ENCODE measurements at regions not wholly inside any gene's neighbourhood (a gene's known extent, or its start where the extent isn't known, plus 50 kb on each side); places are given as distances from the start of the nearest gene placed in this dataset.

GRCh38 chr4:102439812-102440211 lies 61.3 kb upstream of the NFKB1 start:
- Histone ChIP-seq H3K27me3 (replicated peaks in 2 of 5; ENCODE audit: control insufficient read depth in 4 of 5, insufficient read depth in 5 of 5, low read length in 4 of 5) (no peaks in the 10 kb centered on the region), H3K36me3 (ENCODE audit: control insufficient read depth in 4 of 4, insufficient read depth in 4 of 4, low read length in 3 of 4) (no peaks in the 10 kb centered on the region), H3K4me1 (ENCODE audit: control extremely low read depth in 1 of 4, control insufficient read depth in 4 of 4, insufficient read depth in 4 of 4, low read length in 3 of 4) (peaks cover 0 to 12% (median 6%) of the 10 kb centered on the region in 4 experiments), H3K27ac (ENCODE audit: insufficient read depth in 1 of 2, low read depth in 1 of 2, low read length in 2 of 2, poor library complexity in 1 of 2, severe bottlenecking in 2 of 2) (no peak overlapping the region), H3K4me3 (ENCODE audit: control insufficient read depth in 1 of 7, extremely low read depth in 1 of 7, insufficient read depth in 4 of 7, low read depth in 2 of 7, low read length in 6 of 7) (no peak overlapping the region), H3K9me3 (ENCODE audit: control extremely low read depth in 1 of 5, control insufficient read depth in 4 of 5, insufficient read depth in 2 of 5, low read depth in 1 of 5, low read length in 4 of 5) (no peaks in the 10 kb centered on the region)
- POLR2A ChIA-PET, result no interaction called here
- CTCF ChIA-PET, result interaction anchor here (1.5 to 1.9 kb wide), 2 partner anchors 8 to 16 kb away, joined by 3 to 8 read pairs; no protein-coding TSS in a partner anchor
- peak in 1 of 3 donors; percentile 24 for DNase-seq

- no peaks in the 10 kb centered on the region for H3K9me3 ChIP-seq (ENCODE audit: control extremely low read depth in 1 of 5, control insufficient read depth in 4 of 5, insufficient read depth in 2 of 5, low read depth in 1 of 5, low read length in 4 of 5)
- H3K4me3 ChIP-seq (ENCODE audit: control insufficient read depth in 1 of 7, extremely low read depth in 1 of 7, insufficient read depth in 4 of 7, low read depth in 2 of 7, low read length in 6 of 7), result no peak overlapping the region
- peaks cover 0 to 12% (median 6%) of the 10 kb centered on the region in 4 experiments for H3K4me1 ChIP-seq (ENCODE audit: control extremely low read depth in 1 of 4, control insufficient read depth in 4 of 4, insufficient read depth in 4 of 4, low read length in 3 of 4)
- no peak overlapping the region for H3K27ac ChIP-seq (ENCODE audit: insufficient read depth in 1 of 2, low read depth in 1 of 2, low read length in 2 of 2, poor library complexity in 1 of 2, severe bottlenecking in 2 of 2)
- ChIA-PET POLR2A (no interaction called here), CTCF (interaction anchor here (1.5 to 2.7 kb wide), 3 partner anchors 9 to 15 kb away, joined by 3 to 12 read pairs (median 5); no protein-coding TSS in a partner anchor)
- no peak for DNase-seq
- no peaks in the 10 kb centered on the region for H3K36me3 ChIP-seq (ENCODE audit: control insufficient read depth in 4 of 4, insufficient read depth in 4 of 4, low read length in 3 of 4)
- H3K27me3 ChIP-seq (replicated peaks in 2 of 5; ENCODE audit: control insufficient read depth in 4 of 5, insufficient read depth in 5 of 5, low read length in 4 of 5), result no peaks in the 10 kb centered on the region
- WGBS (ENCODE audit: insufficient coverage), result no CpG with 5 or more reads among the region's 1 CpG
These were observed 60.7 kb upstream of the NFKB1 start for GRCh38 chr4:102440498-102440897.

DNA sequence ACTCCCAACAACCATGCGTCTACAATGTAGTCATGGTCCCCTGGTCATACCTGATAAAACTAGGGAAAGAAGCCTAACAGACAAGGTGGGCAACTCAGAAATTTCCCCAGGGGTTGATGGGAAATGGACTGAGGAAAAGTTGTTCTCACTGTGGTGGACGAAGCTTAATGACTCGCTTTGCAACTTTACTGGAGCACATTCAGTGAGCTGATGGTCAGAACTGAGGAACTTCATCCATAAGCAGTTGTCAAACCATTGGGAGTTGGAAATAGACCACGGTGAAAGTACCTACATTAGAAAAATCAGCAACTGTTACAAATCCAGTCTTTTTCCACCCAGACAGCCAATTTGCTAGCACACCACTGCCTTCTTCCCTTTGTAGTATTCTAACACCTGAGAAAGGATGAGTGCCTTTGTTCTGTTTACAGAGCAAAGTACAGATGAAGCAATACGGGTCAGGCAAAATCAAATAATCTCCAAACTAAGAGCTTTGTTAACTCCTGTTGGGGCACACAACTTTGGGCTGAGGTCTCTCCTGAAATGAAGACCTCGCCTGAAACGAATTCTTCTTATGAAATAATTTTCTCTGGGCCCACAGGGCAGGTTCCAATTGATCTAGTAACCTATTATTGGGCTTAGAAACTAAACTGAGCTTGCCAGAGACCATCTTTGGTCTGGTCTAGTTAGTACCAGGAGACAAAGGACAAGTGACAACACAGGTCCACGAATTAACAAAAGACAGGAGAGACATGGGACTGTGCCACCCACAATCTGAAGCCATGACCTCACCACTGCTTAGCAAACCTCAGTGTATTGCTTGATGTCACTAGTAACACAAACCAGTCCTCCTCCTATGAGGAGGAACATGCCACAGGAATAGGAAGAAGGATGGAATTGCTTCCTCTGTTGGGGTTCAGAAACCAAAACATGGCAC lies 58.9 kb upstream of the NFKB1 start:
- Histone ChIP-seq H3K4me3 (ENCODE audit: control insufficient read depth in 1 of 7, extremely low read depth in 1 of 7, insufficient read depth in 4 of 7, low read depth in 2 of 7, low read length in 6 of 7) (no peak overlapping the region), H3K27me3 (replicated peaks in 2 of 5; ENCODE audit: control insufficient read depth in 4 of 5, insufficient read depth in 5 of 5, low read length in 4 of 5) (no peaks in the 10 kb centered on the region), H3K36me3 (ENCODE audit: control insufficient read depth in 4 of 4, insufficient read depth in 4 of 4, low read length in 3 of 4) (no peaks in the 10 kb centered on the region), H3K27ac (ENCODE audit: insufficient read depth in 1 of 2, low read depth in 1 of 2, low read length in 2 of 2, poor library complexity in 1 of 2, severe bottlenecking in 2 of 2) (no peak overlapping the region), H3K9me3 (ENCODE audit: control extremely low read depth in 1 of 5, control insufficient read depth in 4 of 5, insufficient read depth in 2 of 5, low read depth in 1 of 5, low read length in 4 of 5) (no peaks in the 10 kb centered on the region), H3K4me1 (ENCODE audit: control extremely low read depth in 1 of 4, control insufficient read depth in 4 of 4, insufficient read depth in 4 of 4, low read length in 3 of 4) (peaks cover 0 to 12% (median 7%) of the 10 kb centered on the region in 4 experiments)
- DNase-seq, result no peak
- ChIA-PET POLR2A (no interaction called here), CTCF (interaction anchor here (0.9 to 2.7 kb wide), 3 partner anchors 11 to 18 kb away, joined by 4 to 12 read pairs (median 5); no protein-coding TSS in a partner anchor)
- 98% methylated on average over 8 of the region's 8 CpGs for WGBS (ENCODE audit: insufficient coverage)

- Histone ChIP-seq H3K4me3 (ENCODE audit: control insufficient read depth in 1 of 7, extremely low read depth in 1 of 7, insufficient read depth in 4 of 7, low read depth in 2 of 7, low read length in 6 of 7) (no peak overlapping the region), H3K27me3 (replicated peaks in 2 of 5; ENCODE audit: control insufficient read depth in 4 of 5, insufficient read depth in 5 of 5, low read length in 4 of 5) (no peaks in the 10 kb centered on the region), H3K4me1 (ENCODE audit: control extremely low read depth in 1 of 4, control insufficient read depth in 4 of 4, insufficient read depth in 4 of 4, low read length in 3 of 4) (peaks cover 0 to 4% (median 0%) of the 10 kb centered on the region in 4 experiments), H3K27ac (ENCODE audit: insufficient read depth in 1 of 2, low read depth in 1 of 2, low read length in 2 of 2, poor library complexity in 1 of 2, severe bottlenecking in 2 of 2) (no peak overlapping the region), H3K36me3 (ENCODE audit: control insufficient read depth in 4 of 4, insufficient read depth in 4 of 4, low read length in 3 of 4) (no peaks in the 10 kb centered on the region), H3K9me3 (ENCODE audit: control extremely low read depth in 1 of 5, control insufficient read depth in 4 of 5, insufficient read depth in 2 of 5, low read depth in 1 of 5, low read length in 4 of 5) (no peaks in the 10 kb centered on the region)
- ChIA-PET CTCF (interaction anchor here (1.1 to 5.7 kb wide), 3 partner anchors 12 to 166 kb away, joined by 3 to 34 read pairs (median 4); no protein-coding TSS in a partner anchor), POLR2A (no interaction called here)
- peak in 1 of 3 donors; percentile 40 for DNase-seq
- 87% methylated on average over 2 of the region's 4 CpGs for WGBS (ENCODE audit: insufficient coverage)
These were observed 56.4 kb upstream of the NFKB1 start for GRCh38 chr4:102444752-102445151.

GRCh38 chr4:102445213-102445612 lies 55.9 kb upstream of the NFKB1 start:
- no peaks in the 10 kb centered on the region for H3K9me3 ChIP-seq (ENCODE audit: control extremely low read depth in 1 of 5, control insufficient read depth in 4 of 5, insufficient read depth in 2 of 5, low read depth in 1 of 5, low read length in 4 of 5)
- no peak overlapping the region for H3K27ac ChIP-seq (ENCODE audit: insufficient read depth in 1 of 2, low read depth in 1 of 2, low read length in 2 of 2, poor library complexity in 1 of 2, severe bottlenecking in 2 of 2)
- CTCF ChIA-PET, result interaction anchor here (0.8 to 5.7 kb wide), 4 partner anchors 8 to 166 kb away, joined by 3 to 34 read pairs (median 4); no protein-coding TSS in a partner anchor
- H3K4me3 ChIP-seq (ENCODE audit: control insufficient read depth in 1 of 7, extremely low read depth in 1 of 7, insufficient read depth in 4 of 7, low read depth in 2 of 7, low read length in 6 of 7), result no peak overlapping the region
- no peak for DNase-seq
- POLR2A ChIA-PET, result no interaction called here
- no peaks in the 10 kb centered on the region for H3K27me3 ChIP-seq (replicated peaks in 2 of 5; ENCODE audit: control insufficient read depth in 4 of 5, insufficient read depth in 5 of 5, low read length in 4 of 5)
- H3K36me3 ChIP-seq (ENCODE audit: control insufficient read depth in 4 of 4, insufficient read depth in 4 of 4, low read length in 3 of 4), result no peaks in the 10 kb centered on the region
- peaks cover 0 to 4% (median 0%) of the 10 kb centered on the region in 4 experiments for H3K4me1 ChIP-seq (ENCODE audit: control extremely low read depth in 1 of 4, control insufficient read depth in 4 of 4, insufficient read depth in 4 of 4, low read length in 3 of 4)
- 100% methylated on average over 1 of the region's 2 CpGs for WGBS (ENCODE audit: insufficient coverage)

DNA sequence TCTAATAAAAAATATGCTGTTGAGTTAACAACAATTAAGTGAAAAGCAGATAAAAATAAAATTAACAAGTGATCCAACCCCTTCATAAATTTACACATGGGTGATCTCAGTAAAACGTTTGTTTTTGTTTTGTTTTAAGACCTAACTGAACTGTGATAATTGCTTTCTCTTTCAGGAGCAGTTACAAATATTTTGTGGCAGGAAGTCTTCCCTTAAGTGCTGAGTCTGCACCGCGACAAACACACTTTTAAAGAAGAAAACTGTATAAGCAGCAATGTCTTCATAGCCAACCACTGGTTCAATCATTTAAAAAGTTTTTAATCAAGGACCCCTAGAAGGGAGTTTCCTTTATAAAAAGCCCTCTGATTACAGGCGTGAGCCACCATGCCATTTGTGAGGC lies 53.7 kb upstream of the NFKB1 start:
- Histone ChIP-seq H3K4me3 (ENCODE audit: control insufficient read depth in 1 of 7, extremely low read depth in 1 of 7, insufficient read depth in 4 of 7, low read depth in 2 of 7, low read length in 6 of 7) (no peak overlapping the region), H3K27ac (ENCODE audit: insufficient read depth in 1 of 2, low read depth in 1 of 2, low read length in 2 of 2, poor library complexity in 1 of 2, severe bottlenecking in 2 of 2) (peak overlapping the region in 1 of 2 experiments; percentile 3), H3K4me1 (ENCODE audit: control extremely low read depth in 1 of 4, control insufficient read depth in 4 of 4, insufficient read depth in 4 of 4, low read length in 3 of 4) (peaks cover 0 to 4% (median 0%) of the 10 kb centered on the region in 4 experiments), H3K9me3 (ENCODE audit: control extremely low read depth in 1 of 5, control insufficient read depth in 4 of 5, insufficient read depth in 2 of 5, low read depth in 1 of 5, low read length in 4 of 5) (no peaks in the 10 kb centered on the region), H3K27me3 (replicated peaks in 2 of 5; ENCODE audit: control insufficient read depth in 4 of 5, insufficient read depth in 5 of 5, low read length in 4 of 5) (no peaks in the 10 kb centered on the region), H3K36me3 (ENCODE audit: control insufficient read depth in 4 of 4, insufficient read depth in 4 of 4, low read length in 3 of 4) (no peaks in the 10 kb centered on the region)
- no CpG with 5 or more reads among the region's 4 CpGs for WGBS (ENCODE audit: insufficient coverage)
- ChIA-PET POLR2A (no interaction called here), CTCF (interaction anchor here (0.9 to 5.7 kb wide), 7 partner anchors 9 to 563 kb away, joined by 3 to 34 read pairs (median 6); no protein-coding TSS in a partner anchor)
- peak in 2 of 3 donors; percentile 64 to 72 for DNase-seq
